GM23338 (cell line): ENCODE measurements at regions not wholly inside any gene's neighbourhood (a gene's known extent, or its start where the extent isn't known, plus 50 kb on each side); places are given as distances from the start of the nearest gene placed in this dataset.

Experiments
- ATAC-seq: fragments of 200-7000 bp; cut with Tn5 transposase; 3 replicates; pipeline ENCODE4 v1.9.1; 2020
- DNase-seq: peaks from one replicate; pipeline ENCODE4 v3.0.0-alpha.2; 2015; ENCODE audit warnings: low spot score
- H2AFZ ChIP-seq: fragments of 200-600 bp; sonication (generic); 2 replicates; pipeline ENCODE4 v1.8.0; 2016; ENCODE audit warnings: antibody characterized with exemption, mild to moderate bottlenecking, moderate library complexity
- H3F3A ChIP-seq: fragments of 200-600 bp; sonication (generic); replicated peaks from 2 replicates; pipeline ENCODE4 v1.8.0; 2017; ENCODE audit warnings: antibody characterized with exemption, mixed run types, low read depth
- H3K27ac ChIP-seq: fragments of 200-600 bp; sonication (generic); 2 replicates; pipeline ENCODE4 v1.6.1; 2016; ENCODE audit warnings: low read depth
- H3K27me3 ChIP-seq: fragments of 200-600 bp; sonication (generic); 2 replicates; pipeline ENCODE4 v1.8.0; 2016; ENCODE audit warnings: mild to moderate bottlenecking, mixed run types, moderate library complexity; ENCODE audit not compliant: insufficient read depth
- H3K36me3 ChIP-seq: fragments of 200-600 bp; sonication (generic); 2 replicates; pipeline ENCODE4 v1.8.0; 2016; ENCODE audit warnings: mild to moderate bottlenecking; ENCODE audit not compliant: insufficient read depth
- H3K4me1 ChIP-seq: fragments of 200-600 bp; sonication (generic); 2 replicates; pipeline ENCODE4 v1.8.0; 2016; ENCODE audit warnings: mild to moderate bottlenecking, moderate library complexity; ENCODE audit not compliant: insufficient read depth
- H3K4me2 ChIP-seq: fragments of 200-600 bp; sonication (generic); 2 replicates; pipeline ENCODE4 v1.7.1; 2017; ENCODE audit warnings: mixed run types
- H3K4me3 ChIP-seq: fragments of 200-600 bp; sonication (generic); 2 replicates; pipeline ENCODE4 v1.6.1; 2016; ENCODE audit warnings: mixed run types
- H3K79me2 ChIP-seq: fragments of 200-600 bp; sonication (generic); replicated peaks from 2 replicates; pipeline ENCODE4 v1.8.0; 2017; ENCODE audit warnings: mild to moderate bottlenecking; ENCODE audit not compliant: insufficient read depth
- H3K9me2 ChIP-seq: fragments of 200-600 bp; sonication (generic); 2 replicates; pipeline ENCODE4 v1.8.0; 2017; ENCODE audit not compliant: insufficient read depth
- H4K20me1 ChIP-seq: fragments of 200-600 bp; sonication (generic); replicated peaks from 2 replicates; pipeline ENCODE4 v1.8.0; 2017; ENCODE audit warnings: mild to moderate bottlenecking; ENCODE audit not compliant: insufficient read depth
- H3K27ac Mint-ChIP-seq: 2 replicates; pipeline ENCODE4 v1.8.0; 2020; ENCODE audit warnings: inconsistent platforms, mild to moderate bottlenecking, moderate library complexity, mixed read lengths
- H3K27me3 Mint-ChIP-seq: 3 replicates; pipeline ENCODE4 v1.8.0; 2022; ENCODE audit warnings: low read depth, mild to moderate bottlenecking, moderate library complexity, mixed read lengths, inconsistent platforms; ENCODE audit not compliant: insufficient read depth, poor library complexity
- H3K36me3 Mint-ChIP-seq: 3 replicates; pipeline ENCODE4 v1.8.0; 2021; ENCODE audit warnings: low read depth, mild to moderate bottlenecking, inconsistent platforms, moderate library complexity, mixed read lengths
- H3K4me1 Mint-ChIP-seq: 3 replicates; pipeline ENCODE4 v1.8.0; 2020; ENCODE audit warnings: mild to moderate bottlenecking, inconsistent platforms, mixed read lengths
- H3K4me3 Mint-ChIP-seq: 3 replicates; pipeline ENCODE4 v1.8.0; 2021; ENCODE audit warnings: moderate library complexity, mild to moderate bottlenecking, inconsistent platforms, mixed read lengths
- H3K9me3 Mint-ChIP-seq: 3 replicates; pipeline ENCODE4 v1.8.0; 2020; ENCODE audit warnings: moderate library complexity, mild to moderate bottlenecking, inconsistent platforms, mixed read lengths
- ETS1 ChIP-seq: IDR thresholded peaks from 2 replicates; pipeline ENCODE4 v1.6.1; 2016; ENCODE audit warnings: antibody characterized with exemption
- EZH2 ChIP-seq: fragments of 200-600 bp; sonication (generic); IDR thresholded peaks from one replicate; pipeline ENCODE4 v1.8.0; 2017; ENCODE audit warnings: antibody characterized with exemption, mild to moderate bottlenecking, low read depth; ENCODE audit not compliant: unreplicated experiment
- JUNB ChIP-seq: IDR thresholded peaks from one replicate; pipeline ENCODE4 v1.6.1; 2016; ENCODE audit warnings: antibody characterized with exemption; ENCODE audit not compliant: unreplicated experiment
- NANOG ChIP-seq: IDR thresholded peaks from 2 replicates; pipeline ENCODE4 v1.6.1; 2016; ENCODE audit warnings: antibody characterized with exemption, borderline replicate concordance
- REST ChIP-seq: IDR thresholded peaks from one replicate; pipeline ENCODE4 v1.6.1; 2018; ENCODE audit warnings: antibody characterized with exemption; ENCODE audit not compliant: unreplicated experiment
- STAT1 ChIP-seq: IDR thresholded peaks from one replicate; pipeline ENCODE4 v1.6.1; 2016; ENCODE audit warnings: antibody characterized with exemption; ENCODE audit not compliant: unreplicated experiment
- ZNF114 ChIP-seq: fragments of 250-450 bp; sonication (Bioruptor Pico); IDR thresholded peaks from 2 replicates; pipeline ENCODE4 v1.5.0; 2020; ENCODE audit warnings: mild to moderate bottlenecking, moderate library complexity
- ZNF331 ChIP-seq: fragments of 250-450 bp; sonication (Bioruptor Pico); IDR thresholded peaks from 2 replicates; pipeline ENCODE4 v1.5.0; 2020; ENCODE audit warnings: low read depth, mild to moderate bottlenecking, moderate library complexity
- TF ChIP-seq, protein P1 (sequence below), 2 experiments: fragments of 200-600 bp in 1 of 2; sonication (generic) in 1 of 2; conservative IDR thresholded peaks; 2 replicates each; pipeline versions ENCODE4 v1.5.1 to v1.6.1; 2016 to 2017; ENCODE audit warnings: antibody characterized with exemption in 2 of 2, low read depth in 2 of 2, mild to moderate bottlenecking in 2 of 2, moderate library complexity in 1 of 2

DNA sequence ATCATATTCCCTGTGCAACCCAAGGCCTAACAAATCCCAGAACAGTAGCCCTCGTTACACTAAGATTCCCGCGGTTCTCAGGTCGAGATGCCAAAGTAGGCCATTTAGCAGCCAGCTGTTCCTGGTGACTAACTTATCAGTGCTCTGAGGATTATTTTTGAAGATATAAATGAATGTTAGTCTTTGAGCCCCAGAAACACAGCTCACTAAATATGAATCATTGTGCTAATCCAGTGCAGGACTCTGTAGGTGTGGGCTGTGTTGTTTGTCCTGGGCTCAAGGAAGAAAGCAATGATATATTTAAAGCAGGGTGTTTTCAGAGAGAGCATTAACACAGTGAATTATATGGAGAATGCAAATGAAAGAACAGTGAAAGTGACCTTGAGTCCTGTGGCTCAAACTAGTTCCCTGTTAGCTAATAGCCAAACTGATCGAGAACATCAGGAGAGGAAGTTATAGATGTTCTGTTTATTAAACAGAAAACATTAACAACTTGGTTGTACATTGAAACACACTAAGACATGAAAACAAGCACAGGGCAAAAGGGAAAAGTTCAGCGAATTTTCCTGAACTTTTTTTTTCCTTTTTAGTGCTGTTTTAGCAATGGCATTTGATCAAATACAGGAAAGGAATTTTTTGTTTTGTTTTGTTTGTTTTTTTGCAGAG, 228.3 kb downstream of the RNF152 start:
- no peaks in the 10 kb centered on the region for H3K36me3 ChIP-seq
- Mint-ChIP-seq H3K9me3 (no peaks in the 10 kb centered on the region), H3K4me3 (no peak overlapping the region), H3K27me3 (no peaks in the 10 kb centered on the region), H3K27ac (no peak overlapping the region), H3K4me1 (peaks cover 51% of the 10 kb centered on the region), H3K36me3 (no peaks in the 10 kb centered on the region)
- H3K4me2 ChIP-seq = no peak overlapping the region
- H2AFZ ChIP-seq = no peak overlapping the region
- TF ChIP-seq NANOG (no peak), ZNF331 (CRISPR knock-in tag) (no peak), ZNF114 (no peak), REST (no peak), ETS1 (no peak), STAT1 (no peak), EZH2 (no peak)
- TF ChIP-seq, protein P1, sequence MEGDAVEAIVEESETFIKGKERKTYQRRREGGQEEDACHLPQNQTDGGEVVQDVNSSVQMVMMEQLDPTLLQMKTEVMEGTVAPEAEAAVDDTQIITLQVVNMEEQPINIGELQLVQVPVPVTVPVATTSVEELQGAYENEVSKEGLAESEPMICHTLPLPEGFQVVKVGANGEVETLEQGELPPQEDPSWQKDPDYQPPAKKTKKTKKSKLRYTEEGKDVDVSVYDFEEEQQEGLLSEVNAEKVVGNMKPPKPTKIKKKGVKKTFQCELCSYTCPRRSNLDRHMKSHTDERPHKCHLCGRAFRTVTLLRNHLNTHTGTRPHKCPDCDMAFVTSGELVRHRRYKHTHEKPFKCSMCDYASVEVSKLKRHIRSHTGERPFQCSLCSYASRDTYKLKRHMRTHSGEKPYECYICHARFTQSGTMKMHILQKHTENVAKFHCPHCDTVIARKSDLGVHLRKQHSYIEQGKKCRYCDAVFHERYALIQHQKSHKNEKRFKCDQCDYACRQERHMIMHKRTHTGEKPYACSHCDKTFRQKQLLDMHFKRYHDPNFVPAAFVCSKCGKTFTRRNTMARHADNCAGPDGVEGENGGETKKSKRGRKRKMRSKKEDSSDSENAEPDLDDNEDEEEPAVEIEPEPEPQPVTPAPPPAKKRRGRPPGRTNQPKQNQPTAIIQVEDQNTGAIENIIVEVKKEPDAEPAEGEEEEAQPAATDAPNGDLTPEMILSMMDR (conservative IDR thresholded peaks at IDR 0.05; ENCODE audit: low read depth in 2 of 2) = no peak
- ATAC-seq (no peak), DNase-seq (no peak)
- H3K4me3 ChIP-seq = no peak overlapping the region
- no peaks in the 10 kb centered on the region for H3K27me3 ChIP-seq
- H3K4me1 ChIP-seq = peaks cover 33% of the 10 kb centered on the region
- H3K79me2 ChIP-seq = no peaks in the 10 kb centered on the region
- H3K27ac ChIP-seq = no peak overlapping the region
- H3F3A ChIP-seq = no peaks in the 10 kb centered on the region
- peaks cover under 1% of the 10 kb centered on the region; the same call in 1 of the 2 replicates for H3K9me2 ChIP-seq
- no peaks in the 10 kb centered on the region for H4K20me1 ChIP-seq

DNA sequence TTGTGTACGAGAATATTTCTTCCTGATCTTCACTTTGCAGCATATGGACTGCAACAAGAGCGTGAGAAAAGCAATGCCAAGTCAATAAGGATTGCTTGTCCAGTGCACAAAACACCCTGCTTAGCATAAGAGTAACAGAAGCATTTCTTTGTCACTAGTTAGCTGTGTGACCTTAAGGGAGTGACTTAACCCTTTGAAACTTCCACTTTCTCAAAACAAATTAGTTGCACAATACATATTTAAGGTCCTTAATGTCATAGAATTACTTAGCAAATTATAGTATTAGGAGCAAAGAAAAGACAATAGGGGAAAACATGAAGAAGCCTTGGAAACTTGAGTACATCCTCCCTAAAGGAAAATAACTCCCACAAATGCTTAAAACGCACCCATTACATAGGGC, 230.1 kb downstream of the RNF152 start:
- no peak for DNase-seq
- Histone ChIP-seq H3K4me2 (peak overlapping the region; percentile 60; the same call in 1 of the 2 replicates), H4K20me1 (no peaks in the 10 kb centered on the region), H3K4me3 (no peak overlapping the region), H3K27me3 (no peaks in the 10 kb centered on the region), H3K79me2 (no peaks in the 10 kb centered on the region), H3K9me2 (peaks cover 2% of the 10 kb centered on the region; the same call in 1 of the 2 replicates), H3F3A (no peaks in the 10 kb centered on the region), H3K36me3 (no peaks in the 10 kb centered on the region), H2AFZ (no peak overlapping the region; the same call in 1 of the 2 replicates), H3K4me1 (peaks cover 33% of the 10 kb centered on the region), H3K27ac (no peak overlapping the region)
- Mint-ChIP-seq H3K4me1 (peaks cover 51% of the 10 kb centered on the region), H3K9me3 (no peaks in the 10 kb centered on the region; the same call in 1 of the 3 replicates), H3K36me3 (no peaks in the 10 kb centered on the region; the same call in 2 of the 3 replicates), H3K27ac (no peak overlapping the region), H3K27me3 (no peaks in the 10 kb centered on the region), H3K4me3 (no peak overlapping the region)
- no peak for TF ChIP-seq EZH2
- no peak for TF ChIP-seq ZNF114
- TF ChIP-seq JUNB = no peak
- no peak for TF ChIP-seq REST
- no peak for ATAC-seq
